Gastrocnemius medialis (tissue), 4 donors: ENCODE measurements at regions not wholly inside any gene's neighbourhood (a gene's known extent, or its start where the extent isn't known, plus 50 kb on each side); places are given as distances from the start of the nearest gene placed in this dataset.

Source experiments
- ATAC-seq, 2 donors: fragments of 150-250 bp; one replicate each; pipeline ENCODE4 v1.9.1; 2016
- DNase-seq, 2 donors: peaks; one replicate each; pipeline ENCODE4 v3.0.0-alpha.2; 2019
- H3K27ac ChIP-seq, 4 donors: fragments of 200-600 bp; sonication (generic); 1 replicate in 1 of 4; 2 replicates in 3 of 4; pipeline ENCODE4 v1.5.1; 2016 to 2018; ENCODE audit warnings: mild to moderate bottlenecking in 2 of 4, moderate library complexity in 1 of 4
- H3K27me3 ChIP-seq, 3 donors: fragments of 200-600 bp; sonication (generic) in 2 of 3; 1 replicate in 1 of 3; 2 replicates in 2 of 3; pipeline versions ENCODE4 v1.5.1 to v1.6.0; 2016 to 2019; ENCODE audit warnings: mild to moderate bottlenecking in 1 of 3, moderate library complexity in 1 of 3
- H3K36me3 ChIP-seq, 2 donors: fragments of 200-600 bp; sonication (generic) in 1 of 2; one replicate each; pipeline ENCODE4 v1.5.1; 2017 to 2018
- H3K4me1 ChIP-seq, 2 donors: fragments of 200-600 bp; sonication (generic) in 1 of 2; one replicate each; pipeline ENCODE4 v1.5.1; 2016 to 2017; ENCODE audit warnings: mild to moderate bottlenecking in 2 of 2
- H3K4me3 ChIP-seq, 4 donors: fragments of 200-600 bp; sonication (generic) in 3 of 4; 1 replicate in 1 of 4; 2 replicates in 3 of 4; pipeline ENCODE4 v1.5.1; 2016 to 2019; ENCODE audit warnings: mild to moderate bottlenecking in 2 of 4
- H3K9me3 ChIP-seq, 3 donors: fragments of 200-600 bp; sonication (generic) in 2 of 3; 1 replicate in 1 of 3; 2 replicates in 2 of 3; pipeline ENCODE4 v1.5.1; 2016 to 2019
- CTCF ChIP-seq, 5 experiments: fragments of 450-650 bp in 3 of 5; fragments of 200-600 bp in 2 of 5; sonication (generic) in 2 of 5; IDR thresholded peaks in 4 of 5; conservative IDR thresholded peaks in 1 of 5; 1 replicate in 4 of 5; 2 replicates in 1 of 5; pipeline ENCODE4 v1.5.1; 2016 to 2019; ENCODE audit warnings: antibody characterized with exemption in 5 of 5, mild to moderate bottlenecking in 3 of 5, moderate library complexity in 3 of 5
- POLR2A ChIP-seq, 2 donors: fragments of 450-650 bp; IDR thresholded peaks; one replicate each; pipeline ENCODE4 v1.6.1; 2017; ENCODE audit warnings: antibody characterized with exemption in 2 of 2, mild to moderate bottlenecking in 2 of 2, moderate library complexity in 2 of 2
- in situ Hi-C, 4 donors: fragments of 200-750 bp; cut with MboI; loops; one replicate each; pipeline versions ENCODE4 v1.15.0 to v1.8.0; 2017; ENCODE audit warnings: low sequenced_read_pairs in 4 of 4
- intact Hi-C: fragments of 100-400 bp; cut with DNase I; formaldehyde crosslinking; loops from one replicate; pipeline ENCODE4 v1.15.1; 2023; ENCODE audit warnings: low total_unique reads

GRCh38 chr12:58163021-58163420 is 221.7 kb downstream of the ATP23 start:
- in situ Hi-C loops (no loop called here), intact Hi-C loops (no loop called here)
- TF ChIP-seq CTCF (IDR thresholded peaks at IDR 0.05 in 4 of 5, conservative IDR thresholded peaks at IDR 0.05 in 1 of 5) (no peak), POLR2A (IDR thresholded peaks at IDR 0.05) (no peak)

GRCh38 chr12:58166643-58167042 is 225.3 kb downstream of the ATP23 start:
- DNase-seq: no peak
- Histone ChIP-seq H3K9me3 (no peaks in the 10 kb centered on the region), H3K36me3 (no peaks in the 10 kb centered on the region), H3K4me3 (no peak overlapping the region), H3K4me1 (peaks cover 0 to 1% of the 10 kb centered on the region in 2 donors), H3K27me3 (no peaks in the 10 kb centered on the region), H3K27ac (no peak overlapping the region)
- in situ Hi-C loops: no loop called here
- no peak for ATAC-seq
- intact Hi-C loops: no loop called here
- TF ChIP-seq POLR2A (IDR thresholded peaks at IDR 0.05) (no peak), CTCF (IDR thresholded peaks at IDR 0.05 in 4 of 5, conservative IDR thresholded peaks at IDR 0.05 in 1 of 5) (no peak)

More at GRCh38 chr12:58163021-58163420, 221.7 kb downstream of the ATP23 start:
- DNase-seq: no peak
- ATAC-seq: no peak
- Histone ChIP-seq H3K9me3 (no peaks in the 10 kb centered on the region), H3K27ac (no peak overlapping the region), H3K27me3 (no peaks in the 10 kb centered on the region), H3K4me3 (no peak overlapping the region), H3K36me3 (no peaks in the 10 kb centered on the region), H3K4me1 (peaks cover 10 to 20% of the 10 kb centered on the region in 2 donors)

- no peaks in the 10 kb centered on the region for H3K36me3 ChIP-seq
- TF ChIP-seq CTCF (IDR thresholded peaks at IDR 0.05 in 4 of 5, conservative IDR thresholded peaks at IDR 0.05 in 1 of 5) (no peak), POLR2A (IDR thresholded peaks at IDR 0.05) (no peak)
- ATAC-seq: no peak
- H3K4me3 ChIP-seq: no peak overlapping the region
- H3K4me1 ChIP-seq: peaks cover 0 to 4% of the 10 kb centered on the region in 2 donors
- intact Hi-C loops (no loop called here), in situ Hi-C loops (no loop called here)
- no peak overlapping the region for H3K27ac ChIP-seq
- DNase-seq: no peak
- no peaks in the 10 kb centered on the region for H3K9me3 ChIP-seq
- H3K27me3 ChIP-seq: no peaks in the 10 kb centered on the region
These were observed 226.3 kb downstream of the ATP23 start for GRCh38 chr12:58167622-58168021.

- no peak for DNase-seq
- in situ Hi-C loops (no loop called here), intact Hi-C loops (no loop called here)
- ATAC-seq: no peak
- H3K4me1 ChIP-seq: peaks cover 0 to 4% of the 10 kb centered on the region in 2 donors
- no peaks in the 10 kb centered on the region for H3K36me3 ChIP-seq
- TF ChIP-seq POLR2A (IDR thresholded peaks at IDR 0.05) (no peak), CTCF (IDR thresholded peaks at IDR 0.05 in 4 of 5, conservative IDR thresholded peaks at IDR 0.05 in 1 of 5) (no peak)
- no peak overlapping the region for H3K27ac ChIP-seq
- H3K4me3 ChIP-seq: no peak overlapping the region
- H3K27me3 ChIP-seq: no peaks in the 10 kb centered on the region
- no peaks in the 10 kb centered on the region for H3K9me3 ChIP-seq
These were observed 228.5 kb downstream of the ATP23 start for GRCh38 chr12:58169826-58170225.

GRCh38 chr12:58171914-58172313 is 230.5 kb downstream of the ATP23 start:
- DNase-seq (no peak), ATAC-seq (no peak)
- TF ChIP-seq CTCF (IDR thresholded peaks at IDR 0.05 in 4 of 5, conservative IDR thresholded peaks at IDR 0.05 in 1 of 5): no peak
- TF ChIP-seq POLR2A (IDR thresholded peaks at IDR 0.05): no peak
- peaks cover 0 to 4% of the 10 kb centered on the region in 2 donors for H3K4me1 ChIP-seq
- no peak overlapping the region for H3K4me3 ChIP-seq
- intact Hi-C loops (no loop called here), in situ Hi-C loops (no loop called here)
- no peak overlapping the region for H3K27ac ChIP-seq
- no peaks in the 10 kb centered on the region for H3K9me3 ChIP-seq
- no peaks in the 10 kb centered on the region for H3K27me3 ChIP-seq
- no peaks in the 10 kb centered on the region for H3K36me3 ChIP-seq
